Stimulated activated CD8-positive, alpha-beta memory T cell treated with anti-CD3 and anti-CD28 coated beads, Interleukin-4, amount 100 ng/mL, for 48 hours (primary cell): ENCODE measurements at regions not wholly inside any gene's neighbourhood (a gene's known extent, or its start where the extent isn't known, plus 50 kb on each side); places are given as distances from the start of the nearest gene placed in this dataset.
"Not testable (repeated sequence)": the region's sequence is repeated elsewhere in the genome, so short reads cannot be mapped to it uniquely, and the experiment has no call there.

Experiments
- DNase-seq: peaks from one replicate; pipeline ENCODE4 v3.0.0-alpha.2; 2020

- DNase-seq, result no peak
These were observed 232.0 kb upstream of the STT3B start for GRCh38 chr3:31300456-31301443.

- no peak for DNase-seq
These were observed 230.4 kb upstream of the STT3B start for GRCh38 chr3:31302343-31302742.

DNA sequence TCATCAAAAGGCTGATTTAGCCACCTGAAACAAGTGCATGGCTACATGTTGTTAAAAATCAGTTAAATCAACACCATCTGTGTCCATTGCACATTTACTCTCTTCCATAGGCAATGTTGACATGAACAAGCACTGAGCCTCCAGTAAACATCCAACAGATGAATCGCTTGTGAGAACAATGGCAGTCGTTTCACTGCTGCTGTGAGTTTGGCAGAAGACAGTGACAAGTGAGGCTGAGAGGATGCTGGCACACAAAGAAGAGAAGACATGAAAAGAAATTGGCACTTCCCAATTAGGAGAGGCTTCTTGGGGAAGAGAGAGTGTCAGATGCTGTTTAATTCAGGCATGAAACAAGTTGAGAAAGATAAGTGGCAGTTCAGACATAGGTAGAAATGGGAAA lies 227.4 kb upstream of the STT3B start:
- no peak for DNase-seq

- no peak for DNase-seq
These were observed 225.5 kb upstream of the STT3B start for GRCh38 chr3:31307131-31307785.

GRCh38 chr3:31311559-31311958 lies 221.2 kb upstream of the STT3B start:
- DNase-seq, result no peak

- no peak for DNase-seq
These were observed 220.3 kb upstream of the STT3B start for GRCh38 chr3:31312400-31312799.

GRCh38 chr3:31314258-31314657 lies 218.5 kb upstream of the STT3B start:
- DNase-seq, result no peak

GRCh38 chr3:31319332-31319731 lies 213.4 kb upstream of the STT3B start:
- no peak for DNase-seq

GRCh38 chr3:31321620-31322019 lies 211.1 kb upstream of the STT3B start:
- DNase-seq, result no peak

- DNase-seq, result no peak
These were observed 210.3 kb upstream of the STT3B start for GRCh38 chr3:31322460-31322859.

DNA sequence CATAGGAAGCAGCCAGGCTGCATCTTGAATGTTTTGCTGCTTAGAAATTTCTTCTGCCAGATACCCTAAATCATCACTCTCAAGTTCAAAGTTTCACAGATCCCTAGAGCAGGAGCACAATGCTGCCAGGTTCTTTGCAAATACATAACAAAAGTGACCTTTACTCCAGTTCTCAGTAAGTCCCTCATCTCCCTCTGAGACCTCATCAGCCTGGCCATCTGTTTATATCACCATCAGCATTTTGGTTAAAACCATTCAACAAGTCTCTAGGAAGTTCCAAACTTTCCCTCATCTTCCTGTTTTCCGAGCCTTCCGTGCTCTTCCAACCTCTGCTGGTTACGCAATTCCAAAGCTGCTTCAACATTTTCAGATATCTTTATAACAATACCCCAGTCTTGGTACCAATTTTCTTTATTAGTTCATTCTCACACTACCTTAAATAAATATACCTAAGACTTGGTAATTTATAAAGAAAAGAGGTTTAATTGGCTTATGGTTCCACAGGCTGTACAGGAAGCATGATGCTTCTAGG lies 204.8 kb upstream of the STT3B start:
- not testable (repeated sequence) for DNase-seq

DNA sequence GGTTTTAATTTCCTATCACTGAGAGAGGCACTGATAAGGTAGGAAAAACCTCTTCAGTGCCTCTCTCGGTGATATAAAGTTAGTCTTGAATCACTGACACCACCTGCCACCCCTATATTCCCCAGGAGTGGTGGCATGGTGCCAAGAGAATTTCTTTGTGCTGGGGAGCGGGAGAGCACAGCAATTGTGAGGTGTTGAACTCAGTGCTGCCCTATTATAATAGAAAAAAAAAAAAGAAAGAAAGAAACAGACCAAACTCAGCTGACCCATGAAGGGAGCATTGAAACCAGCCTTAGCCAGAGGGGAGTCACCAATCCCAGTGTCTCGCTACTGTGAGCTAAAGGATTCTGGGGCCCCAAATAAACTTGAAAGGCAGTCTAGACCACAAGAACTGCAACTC lies 201.4 kb upstream of the STT3B start:
- DNase-seq, result no peak

DNA sequence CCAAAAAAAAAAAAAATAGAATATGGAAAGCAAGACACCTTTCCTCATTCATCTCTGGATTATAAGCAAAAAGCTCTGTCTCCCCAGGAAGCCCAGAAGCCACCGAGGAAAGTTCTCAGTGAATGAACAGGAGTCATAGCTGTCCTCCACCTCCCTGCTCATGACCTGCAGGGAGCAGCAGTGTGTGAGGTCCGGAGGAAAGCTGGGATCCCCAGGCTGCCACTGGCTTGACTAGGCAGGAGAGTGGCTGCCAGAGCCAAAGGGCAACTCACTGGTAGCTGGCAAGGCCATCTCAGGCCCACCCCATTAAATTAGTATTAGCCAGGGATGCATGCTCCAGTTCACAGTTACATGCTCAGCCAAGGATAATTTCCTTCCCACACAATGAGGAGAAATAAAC lies 191.6 kb upstream of the STT3B start:
- no peak for DNase-seq

GRCh38 chr3:31343075-31343474 lies 189.7 kb upstream of the STT3B start:
- no peak for DNase-seq

DNA sequence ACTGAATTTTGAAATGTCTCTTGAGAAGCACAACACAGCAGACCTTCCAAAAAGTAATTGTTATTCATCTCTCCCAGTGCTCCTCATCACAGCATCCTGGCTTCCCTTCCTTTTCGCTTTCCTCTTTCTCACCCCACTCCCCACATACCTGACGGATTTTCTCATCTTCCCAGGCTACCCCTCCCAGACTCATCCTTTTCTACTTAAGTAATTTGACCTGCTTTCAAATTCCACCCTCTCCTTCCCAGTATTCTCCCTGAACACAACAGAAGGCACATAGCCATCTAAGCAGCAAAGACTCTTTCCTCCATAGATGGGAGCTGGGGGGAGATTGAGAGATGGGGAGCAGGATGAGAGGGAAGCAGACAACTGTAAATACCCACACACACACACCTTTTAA lies 187.1 kb upstream of the STT3B start:
- no peak for DNase-seq

- DNase-seq, result no peak
These were observed 186.2 kb upstream of the STT3B start for GRCh38 chr3:31346542-31346979.

- DNase-seq, result no peak
These were observed 183.6 kb upstream of the STT3B start for GRCh38 chr3:31349001-31349748.

- no peak for DNase-seq
These were observed 182.4 kb upstream of the STT3B start for GRCh38 chr3:31350307-31350706.

GRCh38 chr3:31352331-31352730 lies 180.4 kb upstream of the STT3B start:
- DNase-seq, result no peak

DNA sequence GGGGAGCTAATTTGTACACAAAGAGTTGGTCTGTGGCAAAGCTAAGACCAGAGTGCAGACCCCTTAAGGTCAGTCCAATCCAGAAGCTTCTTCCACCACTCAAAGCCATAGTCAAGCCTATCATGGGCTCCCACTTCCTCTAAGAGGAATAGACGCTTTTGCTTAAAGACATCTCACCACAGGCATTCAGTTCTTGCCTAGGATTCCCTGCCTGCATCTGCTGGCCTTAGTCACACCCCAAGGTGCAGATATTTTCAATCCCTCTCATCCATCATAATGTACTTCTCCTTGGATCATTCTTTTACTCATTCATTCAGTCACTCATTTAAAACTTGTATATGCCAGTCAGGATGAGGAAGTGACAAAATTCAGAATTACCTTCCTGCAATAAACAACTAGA lies 179.6 kb upstream of the STT3B start:
- no peak for DNase-seq

- DNase-seq, result no peak
These were observed 178.4 kb upstream of the STT3B start for GRCh38 chr3:31354373-31354772.

DNA sequence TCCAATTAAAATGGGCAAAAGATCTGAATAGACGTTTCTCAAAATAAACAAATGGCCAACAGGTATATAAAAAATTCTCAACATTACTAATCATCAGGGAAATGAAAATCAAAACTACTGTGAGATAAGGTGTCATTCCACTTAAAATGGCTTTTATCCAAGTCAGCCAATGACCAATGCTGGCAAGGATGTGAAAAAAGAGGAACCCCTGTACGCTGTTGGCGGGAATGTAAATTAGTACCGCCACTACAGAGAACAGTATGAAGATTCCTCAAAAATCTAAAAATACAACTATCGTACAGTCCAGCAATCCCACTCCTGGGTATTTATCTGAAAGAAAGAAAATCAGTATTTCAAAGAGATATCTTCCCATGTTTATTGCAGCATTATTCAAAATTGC lies 176.9 kb upstream of the STT3B start:
- DNase-seq, result no peak

DNA sequence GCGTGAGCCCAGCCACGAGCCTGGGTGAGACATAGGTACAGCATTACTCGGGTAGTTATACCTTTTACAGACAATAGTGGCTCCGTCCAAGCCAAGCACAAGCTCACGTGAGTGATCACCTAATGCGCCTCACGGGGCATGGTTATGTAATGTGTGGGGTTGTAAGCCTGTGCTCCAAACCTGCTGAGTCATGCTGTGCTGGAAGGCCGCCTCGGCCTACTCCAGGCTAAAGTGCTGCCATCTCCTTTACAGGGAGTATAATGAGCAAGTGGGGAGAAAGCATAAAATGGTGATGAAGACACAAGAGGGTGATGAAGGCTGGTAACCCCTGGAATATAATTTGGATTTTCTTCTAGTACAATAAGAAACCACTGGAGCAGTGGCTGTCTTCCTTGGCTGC lies 175.8 kb upstream of the STT3B start:
- no peak for DNase-seq
